ENCODE measurements at regions not wholly inside any gene's neighbourhood (a gene's known extent, or its start where the extent isn't known, plus 50 kb on each side); places are given as distances from the start of the nearest gene placed in this dataset.
"Not testable (repeated sequence)": the region's sequence is repeated elsewhere in the genome, so short reads cannot be mapped to it uniquely, and the experiment has no call there.

GRCh38 chrX:21225643-21226042 is 148.6 kb upstream of the CNKSR2 start:
- Histone ChIP-seq H3K27ac (no peak overlapping the region), H3K4me3 (no peak overlapping the region), H3K36me3 (no peaks in the 10 kb centered on the region), H3K9me3 (no peaks in the 10 kb centered on the region), H3K4me1 (no peaks in the 10 kb centered on the region), H3K27me3 (replicated peaks in 1 of 7) (no peaks in the 10 kb centered on the region)
- TF ChIP-seq CTCF (IDR thresholded peaks at IDR 0.05 in 8 of 11, conservative IDR thresholded peaks at IDR 0.05 in 3 of 11) = no peak
- no peak for TF ChIP-seq POLR2A (IDR thresholded peaks at IDR 0.05)
- TF ChIP-seq POLR2AphosphoS5 (IDR thresholded peaks at IDR 0.05) = no peak
- DNase-seq = no peak
- WGBS, 5 donors = 75 to 93% (median 86%) methylated on average over 1 of the region's 1 CpG
- intact Hi-C loops (cut with DNase I; ENCODE audit: low total_unique reads) = no loop called here

GRCh38 chrX:21228974-21229373 is 145.2 kb upstream of the CNKSR2 start:
- H3K27me3 ChIP-seq (replicated peaks in 1 of 7); DNase-seq; H3K27ac ChIP-seq; H3K4me3 ChIP-seq; intact Hi-C loops (cut with DNase I; ENCODE audit: low total_unique reads); H3K36me3 ChIP-seq; H3K4me1 ChIP-seq; H3K9me3 ChIP-seq: not testable (repeated sequence)
- 68 to 93% (median 83%) methylated on average over 3 of the region's 3 CpGs for WGBS, 5 donors

GRCh38 chrX:21255032-21255618 is 119.1 kb upstream of the CNKSR2 start:
- H3K36me3 ChIP-seq = no peaks in the 10 kb centered on the region
- no peaks in the 10 kb centered on the region for H3K27me3 ChIP-seq (replicated peaks in 1 of 7)
- TF ChIP-seq POLR2A (IDR thresholded peaks at IDR 0.05) (no peak), CTCF (IDR thresholded peaks at IDR 0.05 in 8 of 11, conservative IDR thresholded peaks at IDR 0.05 in 3 of 11) (no peak), POLR2AphosphoS5 (IDR thresholded peaks at IDR 0.05) (no peak)
- H3K27ac ChIP-seq = no peak overlapping the region
- H3K9me3 ChIP-seq = no peaks in the 10 kb centered on the region
- no peak for DNase-seq
- WGBS, 5 donors = 52 to 71% (median 63%) methylated on average over 3 of the region's 3 CpGs
- intact Hi-C loops (cut with DNase I; ENCODE audit: low total_unique reads) = no loop called here
- no peak overlapping the region for H3K4me3 ChIP-seq
- no peaks in the 10 kb centered on the region for H3K4me1 ChIP-seq

GRCh38 chrX:21266949-21267348 is 107.3 kb upstream of the CNKSR2 start:
- Histone ChIP-seq H3K9me3 (peaks cover 0 to 30% (median 9%) of the 10 kb centered on the region in 8 donors), H3K27ac (no peak overlapping the region), H3K4me3 (no peak overlapping the region), H3K36me3 (no peaks in the 10 kb centered on the region), H3K27me3 (replicated peaks in 1 of 7) (no peaks in the 10 kb centered on the region), H3K4me1 (no peaks in the 10 kb centered on the region)
- no peak for DNase-seq
- WGBS, 5 donors = 80 to 100% (median 83%) methylated on average over 1 of the region's 1 CpG
- intact Hi-C loops (cut with DNase I; ENCODE audit: low total_unique reads) = no loop called here
- TF ChIP-seq POLR2AphosphoS5 (IDR thresholded peaks at IDR 0.05) (no peak), CTCF (IDR thresholded peaks at IDR 0.05 in 8 of 11, conservative IDR thresholded peaks at IDR 0.05 in 3 of 11) (no peak), POLR2A (IDR thresholded peaks at IDR 0.05) (no peak)
